Fibroblast of pulmonary artery (primary cell): ENCODE measurements at regions not wholly inside any gene's neighbourhood (a gene's known extent, or its start where the extent isn't known, plus 50 kb on each side); places are given as distances from the start of the nearest gene placed in this dataset.

Experiments used
- DNase-seq: peaks from one replicate; pipeline ENCODE4 v3.0.0-alpha.2; 2010; ENCODE audit warnings: low read depth
- H3K4me3 ChIP-seq: replicated peaks from 2 replicates; pipeline ENCODE4 v1.5.1; 2011; ENCODE audit warnings: low read depth, mild to moderate bottlenecking, control low read depth, low read length, moderate library complexity
- TF ChIP-seq, protein P1 (sequence below): IDR thresholded peaks from 2 replicates; pipeline ENCODE4 v1.5.1; 2011; ENCODE audit warnings: mild to moderate bottlenecking, control low read depth, low read length, inconsistent platforms; ENCODE audit errors: missing control alignments

DNA sequence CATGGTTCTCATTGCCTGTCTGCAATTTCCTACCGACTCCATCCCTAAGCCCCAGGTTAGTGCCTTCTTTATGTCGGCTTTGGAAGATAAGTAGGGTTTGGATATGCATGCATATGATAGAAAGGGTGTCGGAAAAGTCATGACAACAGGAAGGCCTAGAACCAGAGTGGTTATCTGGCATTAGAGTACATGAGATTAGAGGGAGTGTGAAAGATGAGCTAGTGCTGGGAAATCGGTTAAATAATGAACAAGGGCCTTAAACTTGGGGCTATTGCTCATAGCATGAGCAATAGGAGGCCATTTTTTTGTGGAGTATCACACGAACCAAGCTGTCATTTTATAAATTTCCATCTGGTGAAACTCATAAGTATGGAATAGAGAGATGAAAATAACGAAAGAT is 54.0 kb upstream of the LPP start:
- DNase-seq, result no peak
- TF ChIP-seq, protein P1, sequence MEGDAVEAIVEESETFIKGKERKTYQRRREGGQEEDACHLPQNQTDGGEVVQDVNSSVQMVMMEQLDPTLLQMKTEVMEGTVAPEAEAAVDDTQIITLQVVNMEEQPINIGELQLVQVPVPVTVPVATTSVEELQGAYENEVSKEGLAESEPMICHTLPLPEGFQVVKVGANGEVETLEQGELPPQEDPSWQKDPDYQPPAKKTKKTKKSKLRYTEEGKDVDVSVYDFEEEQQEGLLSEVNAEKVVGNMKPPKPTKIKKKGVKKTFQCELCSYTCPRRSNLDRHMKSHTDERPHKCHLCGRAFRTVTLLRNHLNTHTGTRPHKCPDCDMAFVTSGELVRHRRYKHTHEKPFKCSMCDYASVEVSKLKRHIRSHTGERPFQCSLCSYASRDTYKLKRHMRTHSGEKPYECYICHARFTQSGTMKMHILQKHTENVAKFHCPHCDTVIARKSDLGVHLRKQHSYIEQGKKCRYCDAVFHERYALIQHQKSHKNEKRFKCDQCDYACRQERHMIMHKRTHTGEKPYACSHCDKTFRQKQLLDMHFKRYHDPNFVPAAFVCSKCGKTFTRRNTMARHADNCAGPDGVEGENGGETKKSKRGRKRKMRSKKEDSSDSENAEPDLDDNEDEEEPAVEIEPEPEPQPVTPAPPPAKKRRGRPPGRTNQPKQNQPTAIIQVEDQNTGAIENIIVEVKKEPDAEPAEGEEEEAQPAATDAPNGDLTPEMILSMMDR, result no peak
- H3K4me3 ChIP-seq, result no peak overlapping the region

DNA sequence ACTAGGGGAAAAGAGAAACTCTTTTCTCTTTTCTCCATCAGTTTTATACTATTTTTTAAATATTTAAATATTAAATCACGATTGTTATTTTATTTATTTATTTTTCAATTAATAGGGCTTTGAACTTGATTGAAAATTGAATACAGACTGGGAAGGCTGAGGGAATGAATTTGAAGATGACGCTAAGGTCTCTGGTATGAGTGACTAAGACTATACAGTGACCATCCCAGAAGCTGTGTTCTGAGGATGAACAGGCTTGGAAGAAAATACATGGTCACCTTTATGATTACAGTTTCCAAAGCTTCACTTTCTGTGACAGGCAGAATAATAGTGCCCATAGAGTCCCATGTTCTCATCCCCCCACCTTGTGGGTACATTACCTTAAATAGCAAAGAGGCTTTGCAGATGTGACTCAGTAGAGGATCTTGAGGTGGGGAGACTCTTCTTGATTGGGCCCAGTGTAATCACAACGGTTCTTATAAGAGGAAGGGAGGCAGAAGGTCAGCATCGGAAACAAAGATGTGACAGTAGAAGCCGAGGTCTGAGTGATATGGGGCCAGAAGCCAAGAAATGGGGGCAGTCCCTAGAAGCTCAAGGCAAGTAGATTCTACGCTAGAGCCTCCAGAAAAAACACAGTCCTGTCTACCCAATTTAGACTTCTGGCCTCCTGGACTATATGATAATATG is 51.0 kb upstream of the LPP start:
- DNase-seq, result no peak
- TF ChIP-seq, protein P1, result no peak
- H3K4me3 ChIP-seq, result no peak overlapping the region

DNA sequence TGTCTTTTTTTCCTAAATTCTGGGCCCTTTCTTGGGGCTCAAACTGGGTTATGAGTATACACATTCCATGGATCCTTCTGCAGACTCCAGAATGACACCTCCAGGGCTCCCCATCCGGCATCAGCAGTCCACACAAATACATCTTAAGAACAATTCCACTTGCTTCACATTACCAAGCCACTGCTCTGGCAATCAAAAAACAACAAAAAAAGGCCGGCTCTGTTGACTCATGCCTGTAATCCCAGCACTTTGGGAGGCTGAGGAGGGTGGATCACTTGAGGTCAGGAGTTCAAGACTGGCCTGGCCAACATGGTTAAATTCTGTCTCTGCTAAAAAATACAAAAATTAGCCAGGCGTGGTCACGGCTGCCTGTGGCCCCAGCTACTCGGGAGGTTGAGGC is 49.9 kb upstream of the LPP start:
- TF ChIP-seq, protein P1, result no peak
- no peak for DNase-seq
- H3K4me3 ChIP-seq, result no peak overlapping the region
